Activated T-cell treated with anti-CD3 and anti-CD28 coated beads, Interleukin-2, amount 50 U/mL, for 48 hours (primary cell): ENCODE measurements at regions not wholly inside any gene's neighbourhood (a gene's known extent, or its start where the extent isn't known, plus 50 kb on each side); places are given as distances from the start of the nearest gene placed in this dataset.

Source experiments
- DNase-seq, 2 experiments: peaks; one replicate each; pipeline ENCODE4 v3.0.0-alpha.2; 2020

DNA sequence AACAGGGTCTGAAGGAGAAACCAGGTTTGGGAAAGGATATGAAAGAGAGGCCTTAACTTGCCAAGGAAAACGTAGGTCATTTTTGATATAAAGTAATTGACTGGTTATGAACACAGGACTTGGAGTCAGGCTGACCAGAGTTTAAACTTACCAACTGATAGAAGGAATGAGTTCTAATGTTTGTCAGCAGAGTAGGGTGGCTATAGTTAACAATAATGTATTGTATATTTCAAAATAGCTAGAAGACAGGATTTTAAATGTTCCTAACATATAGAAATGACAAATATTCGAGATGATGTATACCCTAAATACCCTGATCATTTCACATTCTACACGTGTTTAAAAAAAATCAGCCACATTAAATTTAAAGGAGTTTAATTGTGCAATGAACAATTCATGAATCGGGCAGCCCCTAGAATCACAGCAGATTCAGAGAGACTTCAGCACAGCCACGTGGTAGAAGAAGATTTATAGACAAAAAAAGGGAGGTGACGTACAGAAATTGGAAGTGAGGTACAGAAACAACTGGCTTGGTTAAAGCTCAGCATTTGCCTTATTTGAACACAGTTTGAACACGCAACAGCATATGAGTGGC, 52.5 kb upstream of the PLEKHG7 start:
- no peak for DNase-seq

DNA sequence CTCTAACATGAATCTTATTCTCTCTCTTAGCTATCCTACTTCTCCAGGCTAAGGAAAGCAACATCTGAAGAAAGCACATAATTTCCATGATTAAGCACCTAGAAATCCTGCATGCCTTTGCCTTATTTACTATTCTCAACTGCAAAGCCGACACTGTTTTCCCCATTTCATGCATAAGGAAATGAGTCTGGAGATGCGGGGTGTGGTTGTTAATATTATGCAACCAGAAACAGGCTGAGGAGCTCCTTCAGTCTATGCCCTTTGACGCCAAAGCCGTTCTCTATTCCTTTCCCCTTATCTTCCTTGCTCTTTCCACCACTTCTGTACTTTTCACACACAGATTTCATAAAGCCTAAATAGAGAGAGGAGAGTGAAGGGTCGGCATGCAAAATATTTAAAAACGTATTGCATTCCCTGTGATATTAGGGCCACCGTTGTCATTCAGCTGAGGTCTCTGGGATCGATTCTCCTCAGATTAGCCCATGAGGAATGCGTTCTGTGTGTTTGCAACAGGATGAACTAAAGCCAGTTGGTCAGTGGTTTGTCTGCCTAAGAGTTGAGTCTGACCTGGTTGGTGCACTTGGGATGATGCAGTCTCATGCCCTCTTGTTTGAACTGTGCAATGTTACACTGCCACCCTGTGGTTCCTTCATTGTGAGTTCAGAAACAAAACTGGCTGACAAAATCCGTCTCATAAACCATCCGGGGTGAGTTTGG, 53.1 kb upstream of the PLEKHG7 start:
- peak; percentile 50 to 57 for DNase-seq

DNA sequence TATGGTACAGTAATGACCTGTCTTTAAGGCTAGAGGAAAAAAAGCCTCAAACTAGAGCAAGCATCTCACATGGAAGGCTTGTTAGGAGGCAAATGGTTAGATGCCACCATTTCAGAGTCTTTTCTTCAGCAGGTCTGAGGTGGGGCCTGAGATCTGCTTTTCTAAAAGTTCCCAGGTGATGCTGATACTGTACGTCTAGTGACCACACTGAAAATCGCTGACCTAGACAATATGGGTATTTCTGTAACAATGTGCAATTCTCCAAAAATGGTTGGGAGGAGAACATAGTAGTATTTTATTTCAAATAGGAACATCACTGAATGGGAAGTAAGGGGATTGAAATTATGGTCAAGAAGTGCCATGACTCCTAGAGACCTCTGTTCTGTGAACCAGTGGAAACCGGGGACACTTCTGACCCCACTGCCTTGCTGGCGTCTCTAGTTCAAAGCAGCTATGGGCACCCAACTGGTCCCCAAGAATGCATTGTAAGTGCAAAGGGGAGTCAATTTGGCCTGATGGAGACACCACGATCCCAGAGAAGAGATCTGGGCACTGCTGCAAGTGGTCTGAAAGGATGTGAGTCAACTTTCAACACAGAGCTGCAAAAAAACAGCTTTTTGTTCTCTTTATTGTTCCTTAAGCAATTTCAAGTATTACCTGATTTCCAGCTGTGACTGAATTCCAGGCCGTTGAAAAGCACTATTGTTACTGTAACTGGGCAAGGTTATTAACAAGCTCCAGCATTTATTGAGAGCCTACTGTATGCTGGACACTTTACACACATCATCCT, 54.4 kb upstream of the PLEKHG7 start:
- no peak for DNase-seq

DNA sequence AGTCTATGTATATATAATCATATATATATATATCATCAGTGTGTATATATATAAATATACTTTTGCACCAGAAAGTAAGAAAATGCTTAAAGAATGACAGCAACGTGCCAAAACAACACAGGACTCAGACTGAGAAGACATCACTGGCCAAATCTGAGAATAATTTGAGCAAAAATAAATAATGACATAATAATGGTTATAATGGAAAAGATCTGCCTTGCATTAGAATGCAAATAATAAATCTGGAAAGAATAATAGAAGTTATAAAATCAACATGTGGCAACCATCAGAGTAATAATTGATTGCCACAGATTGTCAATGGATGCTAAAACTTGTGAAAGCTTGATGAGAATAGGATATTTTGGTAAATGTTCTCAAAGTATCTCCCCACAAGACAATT, 61.5 kb upstream of the PLEKHG7 start:
- DNase-seq, result no peak

DNA sequence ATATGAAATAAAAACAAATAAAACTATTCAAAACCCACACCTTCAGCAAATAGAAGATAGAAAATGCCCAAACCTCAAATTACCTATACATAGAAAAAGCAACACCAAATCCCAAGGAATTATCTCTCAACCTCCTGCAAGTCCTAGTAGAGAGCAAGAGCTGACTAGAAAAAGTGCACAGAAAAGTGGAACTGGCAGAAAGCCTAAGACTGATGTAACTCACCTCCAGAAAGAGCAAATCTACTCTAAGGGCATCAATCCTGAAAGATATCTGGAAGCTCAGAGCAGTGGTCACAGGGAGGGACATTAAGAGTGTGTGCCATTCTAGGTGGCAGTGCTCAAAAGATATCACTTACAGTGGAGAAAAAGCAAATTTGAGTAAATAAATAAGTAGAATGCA, 62.1 kb upstream of the PLEKHG7 start:
- no peak for DNase-seq

DNA sequence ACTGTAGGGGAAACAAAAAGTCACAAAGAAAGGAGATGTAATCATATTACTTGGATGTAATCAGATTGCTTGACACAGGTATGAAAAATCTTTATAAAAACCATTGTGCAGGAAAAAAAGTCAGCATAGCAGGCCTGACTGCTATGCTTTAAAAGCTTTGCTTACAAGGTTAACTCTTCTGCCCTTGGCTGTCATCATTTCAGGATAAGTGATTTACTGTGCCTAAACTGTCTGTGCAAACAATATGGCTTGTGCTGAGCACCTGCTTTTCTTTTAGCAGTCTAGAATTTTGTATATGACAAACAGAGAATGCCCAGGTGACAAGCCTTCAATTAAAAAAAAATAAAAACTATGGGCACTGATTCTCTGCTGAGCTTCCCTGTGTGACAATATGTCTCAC, 63.8 kb upstream of the PLEKHG7 start:
- no peak for DNase-seq

DNA sequence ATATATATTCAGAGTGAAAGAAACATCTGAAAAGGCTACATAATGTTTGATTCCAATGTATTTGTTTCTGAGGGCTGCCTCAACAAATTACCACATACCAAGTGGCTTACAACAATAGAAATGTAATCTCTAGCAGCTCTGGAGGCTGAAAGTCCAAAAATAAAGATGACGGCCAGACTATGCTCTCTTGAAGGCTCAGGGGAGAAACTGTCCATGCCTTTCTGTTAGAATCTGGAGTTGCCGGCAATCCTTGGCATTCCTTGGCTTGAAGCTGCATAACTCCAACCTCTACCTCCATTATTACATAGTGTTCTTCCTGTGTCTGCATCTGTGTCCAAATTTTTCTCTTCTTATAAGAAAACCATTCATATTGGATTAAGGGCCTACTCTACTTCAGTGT, 68.1 kb upstream of the PLEKHG7 start:
- DNase-seq, result no peak

DNA sequence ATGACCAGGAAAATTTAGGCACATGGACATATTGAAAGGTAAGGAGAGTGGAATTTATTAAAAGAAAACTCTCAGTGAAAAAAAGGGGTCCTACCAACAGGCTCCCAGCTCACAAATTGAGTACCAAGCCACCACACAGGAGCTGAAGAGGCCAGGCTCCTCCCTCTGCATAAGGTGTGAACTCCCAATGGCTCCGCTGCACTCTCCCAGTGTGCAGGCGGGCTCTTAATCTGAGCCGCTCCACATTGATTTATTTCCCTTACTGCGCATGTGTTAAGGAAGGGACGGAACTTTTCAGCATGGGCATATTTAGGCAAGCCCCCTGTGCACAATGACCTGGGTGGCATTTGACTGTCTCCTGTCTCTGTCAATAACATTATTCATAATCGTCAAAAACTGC, 68.6 kb upstream of the PLEKHG7 start:
- DNase-seq, result no peak

DNA sequence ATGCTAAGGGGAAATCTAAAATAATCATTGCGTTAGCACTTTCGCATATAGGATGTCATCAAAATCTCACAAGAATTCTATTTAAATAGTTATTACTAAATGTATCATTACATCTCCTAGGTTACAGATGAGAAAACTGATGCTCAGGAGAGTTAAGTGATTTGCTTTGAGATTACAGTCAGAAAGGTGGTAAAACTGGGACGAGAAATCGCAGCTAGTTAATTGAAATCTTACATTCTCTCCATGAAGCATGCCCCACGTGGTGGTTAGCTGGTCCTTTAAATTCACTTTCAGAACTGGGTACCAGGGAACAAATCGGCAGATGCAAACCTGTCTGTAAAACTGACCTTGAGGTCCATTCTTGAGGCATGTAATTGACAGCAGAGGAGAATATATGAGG, 71.8 kb upstream of the PLEKHG7 start:
- no peak for DNase-seq

DNA sequence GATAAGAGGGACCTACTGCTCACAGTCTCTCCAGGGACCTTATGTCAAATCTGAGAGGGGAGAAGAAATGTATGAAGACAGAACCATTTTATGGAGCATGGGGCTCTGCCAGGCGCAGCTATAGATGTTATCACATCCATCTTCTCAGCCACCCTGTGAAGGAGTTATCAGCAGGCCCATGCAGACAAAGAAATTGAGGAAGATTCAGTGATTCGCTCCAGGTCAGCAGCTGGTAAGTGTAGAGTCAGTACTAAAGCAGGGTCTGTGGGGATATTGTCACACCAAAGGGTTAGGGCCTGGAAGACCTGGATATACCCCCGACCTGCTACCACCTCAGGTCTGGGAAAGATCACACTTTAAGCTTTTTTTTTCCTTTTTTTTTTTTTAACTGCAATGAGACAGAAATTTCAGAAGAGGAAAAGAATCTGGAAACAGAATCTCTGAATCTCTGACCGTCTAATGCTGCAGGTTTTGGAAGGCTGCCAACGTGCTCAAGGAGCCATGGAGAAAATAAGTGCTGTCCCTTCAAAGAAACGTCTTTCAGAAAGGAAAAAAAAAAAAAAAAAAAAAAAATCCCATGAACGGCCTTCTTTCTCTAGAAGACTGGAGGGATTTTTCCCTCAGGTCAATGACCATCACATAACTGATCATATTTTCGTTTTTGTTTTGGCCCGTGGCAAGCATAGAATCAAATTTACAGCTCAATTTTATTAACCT, 73.3 kb upstream of the PLEKHG7 start:
- no peak for DNase-seq

DNA sequence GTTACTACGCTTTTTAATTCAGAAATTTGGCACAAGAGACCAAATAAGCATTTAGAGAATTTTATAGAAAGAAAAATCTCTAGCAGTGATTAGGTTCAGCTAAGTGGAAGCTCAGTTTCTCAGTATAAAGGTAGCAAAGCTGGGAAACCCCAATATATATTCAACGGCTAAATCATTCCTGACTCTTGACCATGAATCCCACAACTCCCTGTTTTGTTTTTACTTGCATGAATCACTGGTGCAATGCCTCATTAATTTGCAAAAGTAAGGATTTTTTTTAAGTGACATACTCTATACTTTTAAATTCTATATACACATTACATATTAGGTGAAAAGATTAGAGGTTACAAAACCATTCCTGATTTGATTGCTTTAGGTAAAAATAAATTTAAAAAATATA, 74.3 kb upstream of the PLEKHG7 start:
- no peak for DNase-seq

DNA sequence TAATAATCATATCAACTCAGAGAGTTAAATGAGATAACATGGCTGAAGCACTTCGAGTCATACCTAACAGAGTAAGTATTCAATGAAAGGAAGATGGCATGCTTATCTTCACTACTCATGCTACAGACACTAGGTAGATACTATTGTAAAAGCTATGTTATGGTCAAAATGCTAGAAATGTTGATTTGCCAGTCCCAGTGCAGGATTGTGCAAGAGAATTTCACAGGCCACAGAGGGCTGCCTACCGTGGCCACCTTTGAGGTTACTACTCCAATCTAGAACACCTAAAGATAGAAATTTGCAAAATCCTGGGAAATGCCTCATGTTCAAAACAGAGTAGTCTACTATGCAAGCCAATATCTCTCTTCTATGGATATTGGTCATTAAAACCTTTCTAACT, 75.3 kb upstream of the PLEKHG7 start:
- no peak for DNase-seq

DNA sequence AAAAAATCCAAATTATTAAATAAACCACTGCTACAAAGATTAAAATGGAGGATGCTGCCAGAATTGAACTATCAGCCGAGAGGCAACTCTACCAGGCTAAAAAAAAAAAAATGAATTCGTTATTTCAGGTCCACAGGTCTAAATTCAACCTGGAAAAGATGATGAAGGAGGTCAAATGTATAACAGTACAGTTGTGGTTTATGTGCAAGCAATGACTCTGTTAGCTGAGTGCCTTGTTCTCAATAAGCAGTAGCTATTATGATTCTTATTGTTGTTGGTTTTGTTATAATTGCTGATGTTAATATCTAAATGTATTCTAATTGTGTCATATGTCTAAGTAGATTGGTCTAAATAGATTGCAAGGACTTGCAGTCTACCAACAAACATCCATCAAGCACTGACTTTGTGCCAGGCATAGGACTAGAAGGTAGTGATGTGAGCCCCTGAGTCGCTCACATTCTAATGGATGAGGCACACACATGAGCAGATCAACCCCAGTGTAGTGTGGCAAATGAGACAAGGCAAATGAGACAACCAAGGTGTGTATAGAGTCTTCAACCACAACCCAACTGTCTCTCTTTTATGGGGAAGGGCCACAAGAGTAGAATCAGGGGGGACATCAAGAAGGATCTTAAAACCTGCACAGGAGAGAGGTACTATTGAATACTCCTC, 77.0 kb upstream of the PLEKHG7 start:
- DNase-seq, result no peak

DNA sequence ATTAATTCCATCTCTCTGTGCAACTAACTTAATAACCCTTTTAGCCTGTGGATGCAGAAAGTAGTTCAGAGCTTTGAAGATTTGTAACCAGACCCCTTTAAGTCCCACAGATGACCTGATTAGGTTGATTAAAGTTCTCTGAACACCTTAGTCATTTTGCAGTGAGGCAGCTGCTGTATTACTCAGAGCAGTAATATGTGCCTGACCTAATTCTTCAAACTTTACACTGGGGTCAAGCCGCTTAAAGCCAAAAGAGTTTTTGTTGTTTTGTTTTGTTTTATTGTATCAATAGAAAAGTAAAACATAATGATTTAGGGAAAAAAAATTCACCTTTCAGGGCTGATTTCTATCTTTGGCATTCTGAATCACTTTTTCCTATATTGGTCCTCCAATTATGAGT, 78.6 kb upstream of the PLEKHG7 start:
- DNase-seq, result no peak

DNA sequence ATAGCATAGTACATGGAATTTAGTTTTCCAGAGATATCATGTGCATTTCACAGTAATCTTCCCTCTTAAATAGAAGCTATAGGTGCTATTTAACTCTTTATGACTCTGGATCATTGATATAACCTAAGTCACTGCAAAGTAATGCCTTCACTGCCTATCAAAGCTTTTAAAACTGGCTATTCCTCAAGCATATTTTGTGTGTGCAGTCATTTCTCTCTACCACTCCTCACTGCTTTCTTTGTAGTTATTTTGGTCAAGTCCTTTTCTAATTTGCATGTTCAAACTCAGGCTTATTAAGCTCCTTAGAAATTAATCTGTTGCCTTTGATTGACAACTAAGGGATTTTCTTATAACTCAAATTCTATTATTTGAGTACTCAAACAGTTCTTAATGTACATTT, 79.4 kb upstream of the PLEKHG7 start:
- no peak for DNase-seq

DNA sequence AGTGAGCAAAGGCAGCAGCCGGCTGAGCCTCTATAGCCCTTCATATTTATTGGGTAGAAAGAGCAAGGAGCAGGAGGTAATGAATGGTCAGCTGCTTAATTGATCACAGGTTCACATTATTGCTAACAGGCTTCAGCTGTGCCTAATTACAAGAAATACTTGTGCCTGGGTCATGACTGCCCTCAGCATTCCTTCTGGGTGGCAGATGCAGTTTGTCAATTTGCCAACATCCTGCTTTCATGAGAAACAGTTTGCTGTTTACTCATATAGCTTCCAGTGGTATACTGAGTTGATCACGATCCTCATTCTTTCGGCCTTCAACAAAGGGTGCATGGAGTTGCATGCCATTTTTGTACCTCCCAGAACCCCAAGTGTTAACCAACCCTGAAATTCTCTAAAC, 81.0 kb upstream of the PLEKHG7 start:
- no peak for DNase-seq

DNA sequence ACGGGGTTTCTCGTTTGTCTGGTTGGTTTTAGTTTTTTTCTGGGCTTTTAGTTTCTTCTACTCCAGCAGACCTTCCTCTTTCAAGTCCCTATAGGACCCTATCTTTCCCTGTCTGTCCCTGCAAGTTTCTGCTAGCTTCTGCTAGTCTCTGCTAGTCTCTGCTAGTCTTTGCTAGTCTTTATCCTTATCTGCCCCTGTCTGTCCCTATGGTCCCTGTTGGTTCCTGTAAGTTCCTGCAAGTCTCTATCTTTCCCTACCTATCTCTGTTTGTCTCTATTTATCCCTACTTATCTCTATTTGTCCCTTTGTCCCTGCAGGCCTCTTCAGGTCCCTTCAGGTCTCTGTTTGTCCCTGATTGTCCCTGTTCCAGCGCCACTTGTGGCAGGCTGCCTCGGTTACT, 81.5 kb upstream of the PLEKHG7 start:
- no peak for DNase-seq

DNA sequence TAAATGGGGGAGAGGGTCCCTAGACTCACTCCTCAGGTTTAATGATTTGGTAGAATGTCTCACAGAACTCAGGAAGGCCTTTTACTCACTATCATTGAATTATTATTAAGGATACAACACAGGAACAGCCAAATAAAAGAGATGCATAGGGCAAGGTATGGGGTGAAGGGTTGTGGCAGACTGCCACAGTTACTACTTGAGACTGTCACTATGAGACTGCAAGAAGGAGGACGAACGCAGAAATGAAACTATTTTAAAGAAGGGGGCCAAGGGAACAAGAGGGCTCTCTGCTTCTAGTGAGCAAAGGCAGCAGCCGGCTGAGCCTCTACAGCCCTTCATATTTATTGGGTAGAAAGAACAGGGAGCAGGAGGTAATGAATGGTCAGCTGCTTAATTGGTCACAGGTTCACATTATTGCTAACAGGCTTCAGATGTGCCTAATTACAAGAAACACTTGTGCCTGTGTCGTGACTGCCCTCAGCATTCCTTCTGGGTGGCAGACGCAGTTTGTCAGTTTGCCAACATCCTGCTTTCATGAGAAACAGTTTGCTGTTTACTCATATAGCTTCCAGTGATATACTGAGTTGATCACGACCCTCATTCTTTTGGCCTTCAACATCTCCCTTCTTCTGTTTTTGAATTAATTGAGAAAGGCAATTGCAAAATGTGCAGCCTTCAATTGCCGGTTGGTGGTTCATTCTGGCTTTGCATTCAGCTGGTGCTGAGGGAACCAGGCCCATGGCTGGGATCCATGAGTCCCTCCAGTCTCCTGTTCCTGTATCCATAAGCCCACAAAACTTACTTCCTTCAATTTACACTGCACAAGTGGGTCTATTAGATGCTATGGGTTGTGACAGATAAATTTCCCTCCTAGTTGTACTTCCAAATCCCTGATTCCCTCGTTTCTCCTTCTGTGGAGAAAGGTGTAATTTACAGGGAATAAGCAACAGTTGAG, 82.8 kb upstream of the PLEKHG7 start:
- DNase-seq, result no peak

DNA sequence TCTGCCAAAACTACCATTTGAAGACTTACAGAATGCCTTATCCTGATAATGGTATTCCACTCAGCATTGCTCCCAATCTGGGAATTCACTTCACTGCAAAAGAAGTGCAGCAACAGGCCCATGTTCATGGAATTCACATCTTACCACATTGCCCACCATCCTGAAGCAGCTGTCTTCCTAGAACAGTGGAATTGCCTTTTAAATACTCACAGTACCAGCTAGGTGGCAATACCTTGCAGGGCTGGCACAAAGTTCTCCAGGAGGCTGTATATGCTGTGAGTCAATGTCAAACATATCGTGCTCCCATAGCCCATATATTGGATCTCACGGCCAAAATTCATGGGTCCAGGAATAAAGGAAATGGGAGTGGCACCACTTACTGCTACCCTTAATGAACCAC, 83.8 kb upstream of the PLEKHG7 start:
- no peak for DNase-seq

DNA sequence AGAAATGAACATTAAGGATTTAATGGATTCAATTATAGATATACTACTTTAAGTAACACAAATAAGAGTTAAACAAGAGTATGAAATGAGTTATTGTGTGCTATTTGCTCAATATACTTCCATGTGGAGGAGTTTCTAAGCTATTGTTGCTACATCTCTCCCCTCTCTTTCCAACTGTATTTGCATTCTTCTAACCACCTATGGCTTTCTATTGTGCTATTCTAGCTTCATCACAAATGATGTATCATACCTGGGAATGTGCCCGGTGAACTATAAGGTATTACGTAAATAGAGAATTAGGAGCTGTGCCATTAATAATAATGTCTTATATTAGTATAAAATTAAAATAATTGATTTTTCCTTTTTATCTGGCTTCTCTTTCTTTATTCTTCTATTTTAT, 87.1 kb upstream of the PLEKHG7 start:
- no peak for DNase-seq

DNA sequence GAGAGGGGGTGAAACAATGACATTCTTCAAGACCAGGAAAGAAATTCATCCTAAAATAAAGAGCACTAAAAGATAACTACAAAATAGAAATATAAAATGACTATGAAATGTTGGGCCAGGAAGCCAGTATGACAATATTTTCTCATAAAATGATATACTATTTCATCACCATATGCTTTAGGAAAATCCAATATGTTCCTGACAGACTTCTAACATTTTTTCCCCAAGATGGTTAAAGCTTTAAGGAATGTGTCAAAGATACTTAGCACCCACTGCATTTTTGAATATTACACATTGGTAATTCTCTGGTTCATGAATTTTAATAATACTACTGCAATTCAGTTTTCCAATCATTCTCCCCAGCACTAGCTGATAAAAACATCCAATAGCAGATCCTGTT, 87.7 kb upstream of the PLEKHG7 start:
- no peak for DNase-seq

DNA sequence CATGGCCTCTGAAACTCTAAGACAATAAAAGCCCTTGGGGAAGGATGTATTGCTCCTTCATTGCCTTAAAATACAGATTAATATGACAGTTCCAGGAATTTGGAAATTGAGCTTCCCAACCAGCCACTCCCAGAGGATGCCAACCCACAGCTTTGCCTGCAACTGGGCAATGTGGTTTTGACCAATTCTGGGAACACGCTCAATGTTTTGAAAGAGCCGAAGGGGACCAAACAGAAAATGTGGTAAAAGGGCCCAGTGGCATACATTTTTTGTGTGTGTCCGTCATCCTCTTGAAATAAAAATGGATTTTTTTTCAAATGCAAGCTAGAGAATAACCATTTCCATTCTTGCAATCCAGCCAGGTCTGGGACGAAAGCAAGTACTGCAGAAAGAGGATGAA, 88.3 kb upstream of the PLEKHG7 start:
- no peak for DNase-seq
